B cell (primary cell): ENCODE measurements at regions not wholly inside any gene's neighbourhood (a gene's known extent, or its start where the extent isn't known, plus 50 kb on each side); places are given as distances from the start of the nearest gene placed in this dataset.

Experiments used
- ATAC-seq: fragments of 200-7000 bp; cut with Tn5 transposase; one replicate; pipeline ENCODE4 v1.10.0; 2021; ENCODE audit warnings: low read depth, mild to moderate bottlenecking, moderate number of reproducible peaks, moderate library complexity
- CTCF ChIA-PET: fragments of 350-600 bp; sonication (Branson Sonifier 250); formaldehyde crosslinking; loops from one replicate; lab custom pipeline; 2021; ENCODE audit warnings: antibody characterized with exemption, inconsistent platforms; lab: Charles Lee
- POLR2A ChIA-PET: fragments of 350-600 bp; sonication (Branson Sonifier 250); formaldehyde crosslinking; loops from one replicate; lab custom pipeline; 2021; ENCODE audit warnings: antibody characterized with exemption; lab: Charles Lee
- DNase-seq: peaks from one replicate; pipeline ENCODE4 v3.0.0; 2013
- H2AFZ ChIP-seq: 2 replicates; pipeline ENCODE4 v1.6.1; 2012; ENCODE audit warnings: mild to moderate bottlenecking, low read depth, low read length; ENCODE audit not compliant: insufficient read depth, poor library complexity, severe bottlenecking
- H3K27ac ChIP-seq, 2 donors: 1 replicate in 1 of 2; 2 replicates in 1 of 2; pipeline ENCODE4 v1.5.1; 2012 to 2013; ENCODE audit warnings: low read length in 2 of 2, mild to moderate bottlenecking in 2 of 2, moderate library complexity in 1 of 2
- H3K27me3 ChIP-seq, 4 experiments: fragments of 200-600 bp in 1 of 4; sonication (generic) in 1 of 4; replicated peaks in 1 of 4; 1 replicate in 2 of 4; 2 replicates in 2 of 4; pipeline versions ENCODE4 v1.6.1 to v1.7.0; 2013 to 2016; ENCODE audit warnings: low read length in 3 of 4, mild to moderate bottlenecking in 2 of 4, mixed read lengths in 1 of 4, moderate library complexity in 1 of 4; ENCODE audit not compliant: insufficient read depth in 4 of 4, control insufficient read depth in 3 of 4; ENCODE audit errors: control extremely low read depth in 1 of 4
- H3K36me3 ChIP-seq, 2 experiments: replicated peaks in 1 of 2; 1 replicate in 1 of 2; 2 replicates in 1 of 2; pipeline versions ENCODE4 v1.6.1 to v1.7.1; 2013; ENCODE audit warnings: low read length in 1 of 2; ENCODE audit not compliant: insufficient read depth in 2 of 2, control insufficient read depth in 1 of 2; ENCODE audit errors: control extremely low read depth in 1 of 2, extremely low read depth in 1 of 2
- H3K4me1 ChIP-seq, 2 donors: fragments of 200-600 bp in 1 of 2; sonication (generic) in 1 of 2; 1 replicate in 1 of 2; 2 replicates in 1 of 2; pipeline versions ENCODE4 v1.5.1 to v1.6.1; 2013 to 2017; ENCODE audit warnings: low read length in 2 of 2; ENCODE audit not compliant: control insufficient read depth in 2 of 2, insufficient read depth in 2 of 2
- H3K4me2 ChIP-seq: replicated peaks from 2 replicates; pipeline ENCODE3; 2012; ENCODE audit warnings: mild to moderate bottlenecking, low read depth, low read length; ENCODE audit not compliant: poor library complexity, severe bottlenecking
- H3K4me3 ChIP-seq, 5 experiments: fragments of 200-600 bp in 1 of 5; sonication (generic) in 1 of 5; 1 replicate in 3 of 5; 2 replicates in 2 of 5; pipeline versions ENCODE4 v1.5.1 to v1.7.0; 2011 to 2016; ENCODE audit warnings: low read length in 4 of 5, mild to moderate bottlenecking in 4 of 5, low read depth in 2 of 5, control low read depth in 1 of 5, moderate library complexity in 1 of 5; ENCODE audit not compliant: insufficient read depth in 1 of 5; ENCODE audit errors: control extremely low read depth in 1 of 5, extremely low read depth in 1 of 5
- H3K79me2 ChIP-seq: fragments of 200-600 bp; sonication (generic); one replicate; pipeline ENCODE4 v1.6.0; 2016; ENCODE audit warnings: low read length; ENCODE audit not compliant: control insufficient read depth, insufficient read depth
- H3K9ac ChIP-seq: fragments of 200-600 bp; sonication (generic); 2 replicates; pipeline ENCODE4 v1.6.1; 2017; ENCODE audit warnings: mild to moderate bottlenecking, low read length, moderate library complexity
- H3K9me3 ChIP-seq, 3 donors: one replicate each; pipeline versions ENCODE4 v1.6.1 to v1.7.1; 2013; ENCODE audit warnings: low read length in 2 of 3; ENCODE audit not compliant: control insufficient read depth in 2 of 3, insufficient read depth in 1 of 3; ENCODE audit errors: control extremely low read depth in 1 of 3
- H4K20me1 ChIP-seq: 2 replicates; pipeline ENCODE4 v1.6.0; 2012; ENCODE audit warnings: mild to moderate bottlenecking, low read length; ENCODE audit not compliant: insufficient read depth, control insufficient read depth, poor library complexity, severe bottlenecking
- H3K27ac Mint-ChIP-seq: one replicate; pipeline ENCODE4 v1.8.0; 2021; ENCODE audit warnings: mixed read lengths
- H3K27me3 Mint-ChIP-seq: one replicate; pipeline ENCODE4 v1.8.0; 2021; ENCODE audit warnings: mixed read lengths
- H3K4me1 Mint-ChIP-seq: one replicate; pipeline ENCODE4 v1.8.0; 2021; ENCODE audit warnings: mixed read lengths
- H3K4me3 Mint-ChIP-seq: one replicate; pipeline ENCODE4 v1.8.0; 2021; ENCODE audit warnings: mixed read lengths
- H3K9me3 Mint-ChIP-seq: one replicate; pipeline ENCODE4 v1.8.0; 2022; ENCODE audit warnings: mixed read lengths; ENCODE audit not compliant: insufficient read depth
- EZH2 ChIP-seq: IDR thresholded peaks from 2 replicates; pipeline ENCODE4 v1.6.1; 2012; ENCODE audit warnings: borderline replicate concordance, low read depth, mild to moderate bottlenecking, moderate library complexity, low read length; ENCODE audit not compliant: insufficient read depth, poor library complexity, severe bottlenecking
- WGBS: methylation state at CpG from one replicate; pipeline ENCODE4 v1.1.5; 2013; ENCODE audit warnings: missing lambda C conversion rate; ENCODE audit not compliant: insufficient coverage; 5-methylcytosine and 5-hydroxymethylcytosine counted together
- intact Hi-C: fragments of 100-400 bp; cut with micrococcal nuclease; formaldehyde crosslinking; loops from one replicate; pipeline ENCODE4 v1.10.0; 2022
- TF ChIP-seq, protein P1 (sequence below): fragments of 200-600 bp; IDR thresholded peaks from one replicate; pipeline ENCODE4 v1.8.0; 2022; ENCODE audit warnings: antibody characterized with exemption, mild to moderate bottlenecking

DNA sequence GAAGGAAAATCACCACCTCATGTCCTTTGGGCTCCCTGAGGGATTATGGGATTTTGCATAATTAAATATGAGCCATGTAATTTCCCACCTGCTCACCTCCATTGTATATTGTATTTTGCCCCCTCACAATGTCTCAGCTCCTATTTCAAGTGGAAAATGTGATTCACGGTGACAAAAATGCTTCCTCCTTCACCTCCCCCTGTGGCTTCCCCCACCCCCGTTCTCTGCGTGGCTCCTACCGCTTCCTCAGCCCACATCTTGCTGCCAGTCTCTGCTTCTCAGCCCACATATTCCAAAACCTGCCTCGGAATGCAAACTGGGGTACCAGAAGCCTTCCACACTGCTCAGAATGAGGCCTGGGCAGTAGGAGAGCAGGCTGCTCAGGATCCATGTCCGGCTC lies 394.5 kb upstream of the C16orf82 start:
- 32% methylated on average over 6 of the region's 6 CpGs for WGBS
- ATAC-seq: no peak
- no peak for TF ChIP-seq EZH2
- TF ChIP-seq, protein P1, sequence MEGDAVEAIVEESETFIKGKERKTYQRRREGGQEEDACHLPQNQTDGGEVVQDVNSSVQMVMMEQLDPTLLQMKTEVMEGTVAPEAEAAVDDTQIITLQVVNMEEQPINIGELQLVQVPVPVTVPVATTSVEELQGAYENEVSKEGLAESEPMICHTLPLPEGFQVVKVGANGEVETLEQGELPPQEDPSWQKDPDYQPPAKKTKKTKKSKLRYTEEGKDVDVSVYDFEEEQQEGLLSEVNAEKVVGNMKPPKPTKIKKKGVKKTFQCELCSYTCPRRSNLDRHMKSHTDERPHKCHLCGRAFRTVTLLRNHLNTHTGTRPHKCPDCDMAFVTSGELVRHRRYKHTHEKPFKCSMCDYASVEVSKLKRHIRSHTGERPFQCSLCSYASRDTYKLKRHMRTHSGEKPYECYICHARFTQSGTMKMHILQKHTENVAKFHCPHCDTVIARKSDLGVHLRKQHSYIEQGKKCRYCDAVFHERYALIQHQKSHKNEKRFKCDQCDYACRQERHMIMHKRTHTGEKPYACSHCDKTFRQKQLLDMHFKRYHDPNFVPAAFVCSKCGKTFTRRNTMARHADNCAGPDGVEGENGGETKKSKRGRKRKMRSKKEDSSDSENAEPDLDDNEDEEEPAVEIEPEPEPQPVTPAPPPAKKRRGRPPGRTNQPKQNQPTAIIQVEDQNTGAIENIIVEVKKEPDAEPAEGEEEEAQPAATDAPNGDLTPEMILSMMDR: no peak
- peaks cover 2% of the 10 kb centered on the region for H3K9me3 Mint-ChIP-seq
- Histone ChIP-seq H3K79me2 (no peaks in the 10 kb centered on the region), H3K9me3 (peaks cover 0 to 4% (median 0%) of the 10 kb centered on the region in 3 donors), H3K9ac (no peak overlapping the region), H2AFZ (no peak overlapping the region), H3K4me2 (no peak overlapping the region), H3K4me1 (no peaks in the 10 kb centered on the region), H4K20me1 (no peaks in the 10 kb centered on the region), H3K4me3 (no peak overlapping the region), H3K27me3 (peaks cover 0 to 7% (median 0%) of the 10 kb centered on the region in 4 experiments), H3K36me3 (no peaks in the 10 kb centered on the region), H3K27ac (no peak overlapping the region)
- no peaks in the 10 kb centered on the region for H3K4me1 Mint-ChIP-seq
- no peak overlapping the region for H3K27ac Mint-ChIP-seq
- POLR2A ChIA-PET: no interaction called here
- no peak overlapping the region for H3K4me3 Mint-ChIP-seq
- no peak for DNase-seq
- CTCF ChIA-PET: no interaction called here
- peaks cover 11% of the 10 kb centered on the region for H3K27me3 Mint-ChIP-seq
- intact Hi-C loops: no loop called here

DNA sequence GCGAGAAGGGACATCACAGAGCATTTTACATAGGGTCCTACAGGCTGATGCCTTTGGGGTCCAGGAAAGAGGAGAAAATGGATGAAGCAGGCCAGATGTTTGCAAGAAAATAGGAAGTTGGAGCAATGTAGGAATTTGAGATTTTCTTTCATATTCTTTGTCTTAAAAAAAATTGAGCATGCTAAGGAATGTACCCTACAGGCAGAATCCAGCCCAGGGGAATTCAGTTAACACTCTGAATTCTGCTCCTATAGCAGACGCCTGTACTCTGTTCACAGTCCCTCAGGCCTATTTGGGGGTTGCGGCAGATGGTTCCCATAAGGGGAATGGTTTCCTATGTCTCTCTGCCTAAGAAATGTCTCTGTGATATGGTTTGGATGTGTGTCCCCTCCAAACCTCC lies 393.7 kb upstream of the C16orf82 start:
- Mint-ChIP-seq H3K4me3 (no peak overlapping the region), H3K9me3 (peaks cover 2% of the 10 kb centered on the region), H3K27me3 (peaks cover 13% of the 10 kb centered on the region), H3K27ac (no peak overlapping the region), H3K4me1 (no peaks in the 10 kb centered on the region)
- no peaks in the 10 kb centered on the region for H3K4me1 ChIP-seq
- no peak overlapping the region for H3K9ac ChIP-seq
- no peak overlapping the region for H3K4me2 ChIP-seq
- no peak for TF ChIP-seq EZH2
- TF ChIP-seq, protein P1: no peak
- CTCF ChIA-PET: no interaction called here
- no peak overlapping the region for H2AFZ ChIP-seq
- intact Hi-C loops: no loop called here
- 100% methylated on average over 1 of the region's 3 CpGs for WGBS
- no peak overlapping the region for H3K27ac ChIP-seq
- H3K4me3 ChIP-seq: no peak overlapping the region
- H3K9me3 ChIP-seq: peaks cover 0 to 4% (median 0%) of the 10 kb centered on the region in 3 donors
- H3K36me3 ChIP-seq: no peaks in the 10 kb centered on the region
- peaks cover 0 to 4% (median 0%) of the 10 kb centered on the region in 4 experiments for H3K27me3 ChIP-seq
- H4K20me1 ChIP-seq: no peaks in the 10 kb centered on the region
- ATAC-seq (no peak), DNase-seq (no peak)
- POLR2A ChIA-PET: no interaction called here
- H3K79me2 ChIP-seq: no peaks in the 10 kb centered on the region
